ENCODE measurements at regions not wholly inside any gene's neighbourhood (a gene's known extent, or its start where the extent isn't known, plus 50 kb on each side); places are given as distances from the start of the nearest gene placed in this dataset.

- ChIA-PET CTCF (no interaction called here), POLR2A (no interaction called here)
- ATAC-seq (no peak), DNase-seq (ENCODE audit: low read depth, low spot score) (no peak)
- no peaks in the 10 kb centered on the region for H3K9me3 ChIP-seq (ENCODE audit: control insufficient read depth, insufficient read depth, low read depth, low read length)
- BruUV-seq (replicated peaks) = no TSS peak
- H3K4me3 ChIP-seq (ENCODE audit: low read depth in 2 of 2, low read length in 2 of 2) = no peak overlapping the region
- H3K27me3 ChIP-seq (ENCODE audit: control insufficient read depth, insufficient read depth, low read length) = no peaks in the 10 kb centered on the region
- no peaks in the 10 kb centered on the region for H3K36me3 ChIP-seq (ENCODE audit: control insufficient read depth, insufficient read depth, low read length)
- H3K27ac ChIP-seq (ENCODE audit: low read length) = no peak overlapping the region
- in situ Hi-C loops (cut with HindIII; ENCODE audit: low pct_unique_long_range_greater_than_20kb, low sequenced_read_pairs) (no loop called here), intact Hi-C loops (cut with micrococcal nuclease; ENCODE audit: unreplicated experiment) (no loop called here)
- no peaks in the 10 kb centered on the region for H3K4me1 ChIP-seq (ENCODE audit: control insufficient read depth, insufficient read depth, low read length)
- no peak for TF ChIP-seq CTCF (IDR thresholded peaks at IDR 0.05)
- TF ChIP-seq SIN3A (IDR thresholded peaks at IDR 0.05; ENCODE audit: borderline replicate concordance, insufficient read depth, low read depth, low read length) = no peak
- no peak for TF ChIP-seq REST (IDR thresholded peaks at IDR 0.05; ENCODE audit: insufficient read depth in 1 of 2, low read depth in 2 of 2, low read length in 1 of 2)
- TF ChIP-seq POLR2AphosphoS5 (IDR thresholded peaks at IDR 0.05; ENCODE audit: low read depth, low read length) = no peak
- no peak for TF ChIP-seq TCF7L2 (IDR thresholded peaks at IDR 0.05; ENCODE audit: low read depth, low read length)
These were observed 184.3 kb downstream of the RPRM start for GRCh38 chr2:153294199-153294786.

- POLR2A ChIA-PET = no interaction called here
- ATAC-seq = no peak
- intact Hi-C loops (cut with micrococcal nuclease; ENCODE audit: unreplicated experiment) (no loop called here), in situ Hi-C loops (cut with HindIII; ENCODE audit: low pct_unique_long_range_greater_than_20kb, low sequenced_read_pairs) (no loop called here)
- Histone ChIP-seq H3K9me3 (ENCODE audit: control insufficient read depth, insufficient read depth, low read depth, low read length) (no peaks in the 10 kb centered on the region), H3K4me1 (ENCODE audit: control insufficient read depth, insufficient read depth, low read length) (no peaks in the 10 kb centered on the region), H3K36me3 (ENCODE audit: control insufficient read depth, insufficient read depth, low read length) (no peaks in the 10 kb centered on the region), H3K4me3 (ENCODE audit: low read depth in 2 of 2, low read length in 2 of 2) (no peak overlapping the region), H3K27ac (ENCODE audit: low read length) (no peak overlapping the region), H3K27me3 (ENCODE audit: control insufficient read depth, insufficient read depth, low read length) (no peaks in the 10 kb centered on the region)
- no peak for DNase-seq (ENCODE audit: low read depth, low spot score)
- BruUV-seq (replicated peaks) = no TSS peak
- no peak for TF ChIP-seq TCF7L2 (IDR thresholded peaks at IDR 0.05; ENCODE audit: low read depth, low read length)
- no peak for TF ChIP-seq REST (IDR thresholded peaks at IDR 0.05; ENCODE audit: insufficient read depth in 1 of 2, low read depth in 2 of 2, low read length in 1 of 2)
- no peak for TF ChIP-seq SIN3A (IDR thresholded peaks at IDR 0.05; ENCODE audit: borderline replicate concordance, insufficient read depth, low read depth, low read length)
- no peak for TF ChIP-seq POLR2AphosphoS5 (IDR thresholded peaks at IDR 0.05; ENCODE audit: low read depth, low read length)
- no peak for TF ChIP-seq CTCF (IDR thresholded peaks at IDR 0.05)
- CTCF ChIA-PET = no interaction called here
These were observed 186.8 kb downstream of the RPRM start for GRCh38 chr2:153291718-153292117.

Data from Panc1 (cell line).